PC-3 (cell line): ENCODE measurements at regions not wholly inside any gene's neighbourhood (a gene's known extent, or its start where the extent isn't known, plus 50 kb on each side); places are given as distances from the start of the nearest gene placed in this dataset.
"Not testable (repeated sequence)": the region's sequence is repeated elsewhere in the genome, so short reads cannot be mapped to it uniquely, and the experiment has no call there.

ENCODE experiments used
- ATAC-seq: fragments of 200-7000 bp; cut with Tn5 transposase; 2 replicates; pipeline ENCODE4 v1.9.1; 2020; ENCODE audit warnings: mild to moderate bottlenecking, moderate library complexity
- BruUV-seq: library from RNA; stranded (reverse); fragments of 400-500 nt; replicated peaks from 2 replicates; lab custom pipeline; 2021; lab: Mats Ljungman, UMichigan
- CTCF ChIA-PET: fragments of 300-600 bp; sonication (Branson Sonifier 250); formaldehyde crosslinking; loops from one replicate; lab custom pipeline; 2022; ENCODE audit warnings: antibody characterized with exemption; lab: Charles Lee
- POLR2A ChIA-PET: fragments of 300-600 bp; sonication (Branson Sonifier 250); formaldehyde crosslinking; loops from one replicate; lab custom pipeline; 2022; ENCODE audit warnings: antibody characterized with exemption; ENCODE audit not compliant: unreplicated experiment; lab: Charles Lee
- DNase-seq: peaks from one replicate; pipeline ENCODE4 v3.0.0-alpha.2; 2015
- H2AFZ ChIP-seq: fragments of 300-600 bp; sonication (generic); 2 replicates; pipeline ENCODE4 v1.6.0; 2016; ENCODE audit warnings: antibody characterized with exemption, low read length
- H3F3A ChIP-seq: fragments of 300-600 bp; sonication (generic); one replicate; pipeline ENCODE4 v1.6.0; 2017; ENCODE audit warnings: antibody characterized with exemption, low read length, control low read depth, mild to moderate bottlenecking; ENCODE audit not compliant: unreplicated experiment
- H3K27ac ChIP-seq: fragments of 300-600 bp; sonication (generic); 2 replicates; pipeline ENCODE4 v1.5.1; 2016; ENCODE audit warnings: mild to moderate bottlenecking, low read length
- H3K27me3 ChIP-seq: fragments of 300-600 bp; sonication (generic); 2 replicates; pipeline ENCODE4 v1.6.1; 2016; ENCODE audit warnings: low read length, mixed read lengths
- H3K36me3 ChIP-seq: fragments of 300-600 bp; sonication (generic); 2 replicates; pipeline ENCODE4 v1.6.1; 2016; ENCODE audit warnings: low read depth, mixed run types, low read length, mixed read lengths
- H3K4me1 ChIP-seq: fragments of 300-600 bp; sonication (generic); 2 replicates; pipeline ENCODE4 v1.5.1; 2016; ENCODE audit warnings: low read length; ENCODE audit not compliant: insufficient read depth
- H3K4me2 ChIP-seq: fragments of 300-600 bp; sonication (generic); 2 replicates; pipeline ENCODE4 v1.6.0; 2016; ENCODE audit warnings: low read length
- H3K4me3 ChIP-seq: fragments of 300-600 bp; sonication (generic); 2 replicates; pipeline ENCODE4 v1.5.1; 2016; ENCODE audit warnings: mild to moderate bottlenecking, low read length, mixed read lengths
- H3K79me2 ChIP-seq: fragments of 300-600 bp; sonication (generic); 2 replicates; pipeline ENCODE4 v1.6.1; 2017; ENCODE audit warnings: low read length, mixed read lengths
- H3K9ac ChIP-seq: fragments of 300-600 bp; sonication (generic); 2 replicates; pipeline ENCODE4 v1.6.0; 2016; ENCODE audit warnings: mild to moderate bottlenecking, low read length
- H3K9me2 ChIP-seq: fragments of 300-600 bp; sonication (generic); replicated peaks from 2 replicates; pipeline ENCODE4 v1.6.1; 2016; ENCODE audit warnings: mixed run types, low read length, mixed read lengths
- H3K9me3 ChIP-seq: fragments of 300-600 bp; sonication (generic); 2 replicates; pipeline ENCODE4 v1.6.1; 2016; ENCODE audit warnings: low read length, mixed read lengths
- H4K20me1 ChIP-seq: fragments of 300-600 bp; sonication (generic); 2 replicates; pipeline ENCODE4 v1.6.1; 2016; ENCODE audit warnings: low read length, mixed read lengths
- CTCF ChIP-seq: fragments of 300-600 bp; sonication (generic); conservative IDR thresholded peaks from 2 replicates; pipeline ENCODE4 v1.5.1; 2017; ENCODE audit warnings: antibody characterized with exemption, low read depth, mild to moderate bottlenecking, low read length
- EZH2 ChIP-seq: fragments of 300-600 bp; sonication (generic); IDR thresholded peaks from one replicate; pipeline ENCODE4 v1.6.1; 2017; ENCODE audit warnings: antibody characterized with exemption, mild to moderate bottlenecking, low read length; ENCODE audit not compliant: unreplicated experiment
- EZH2phosphoT487 ChIP-seq: fragments of 300-600 bp; sonication (generic); IDR thresholded peaks from 2 replicates; pipeline ENCODE4 v1.6.1; 2018; ENCODE audit warnings: mild to moderate bottlenecking, antibody characterized with exemption, low read length, borderline replicate concordance
- intact Hi-C: fragments of 100-400 bp; cut with micrococcal nuclease; formaldehyde crosslinking; loops from 2 replicates; pipeline ENCODE4 v1.9.0; 2023

- H3K9me2 ChIP-seq, H3F3A ChIP-seq, H3K27ac ChIP-seq, H3K36me3 ChIP-seq, H4K20me1 ChIP-seq, BruUV-seq, H3K27me3 ChIP-seq, H2AFZ ChIP-seq, H3K9ac ChIP-seq, H3K4me2 ChIP-seq, DNase-seq, POLR2A ChIA-PET, H3K9me3 ChIP-seq, intact Hi-C loops, CTCF ChIA-PET, H3K4me1 ChIP-seq, ATAC-seq, H3K4me3 ChIP-seq, H3K79me2 ChIP-seq: not testable (repeated sequence)
Measured at GRCh38 chr12:23389315-23389714, 560.2 kb downstream of the SOX5 start.

GRCh38 chr12:23399402-23399933 lies 550.0 kb downstream of the SOX5 start:
- no peaks in the 10 kb centered on the region for H3F3A ChIP-seq
- H2AFZ ChIP-seq = no peak overlapping the region
- H3K4me2 ChIP-seq = no peak overlapping the region
- CTCF ChIA-PET = no interaction called here
- H3K4me1 ChIP-seq = no peaks in the 10 kb centered on the region
- POLR2A ChIA-PET = no interaction called here
- no peaks in the 10 kb centered on the region for H4K20me1 ChIP-seq
- H3K9me2 ChIP-seq = no peaks in the 10 kb centered on the region
- intact Hi-C loops = no loop called here
- TF ChIP-seq EZH2 (no peak), CTCF (no peak), EZH2phosphoT487 (no peak)
- H3K9me3 ChIP-seq = no peaks in the 10 kb centered on the region
- no peak overlapping the region for H3K4me3 ChIP-seq
- no peaks in the 10 kb centered on the region for H3K27me3 ChIP-seq
- DNase-seq = no peak
- ATAC-seq = no peak
- BruUV-seq = no TSS peak
- H3K27ac ChIP-seq = no peak overlapping the region
- H3K9ac ChIP-seq = no peak overlapping the region
- no peaks in the 10 kb centered on the region for H3K36me3 ChIP-seq
- no peaks in the 10 kb centered on the region for H3K79me2 ChIP-seq

GRCh38 chr12:23415180-23415579 lies 534.3 kb downstream of the SOX5 start:
- ChIA-PET POLR2A (no interaction called here), CTCF (no interaction called here)
- no peak for DNase-seq
- Histone ChIP-seq H3F3A (no peaks in the 10 kb centered on the region), H3K27ac (no peak overlapping the region), H3K4me2 (no peak overlapping the region), H3K27me3 (no peaks in the 10 kb centered on the region), H4K20me1 (no peaks in the 10 kb centered on the region), H3K9me2 (no peaks in the 10 kb centered on the region), H3K4me1 (no peaks in the 10 kb centered on the region), H3K9me3 (no peaks in the 10 kb centered on the region), H2AFZ (no peak overlapping the region), H3K36me3 (no peaks in the 10 kb centered on the region), H3K4me3 (no peak overlapping the region), H3K79me2 (no peaks in the 10 kb centered on the region), H3K9ac (no peak overlapping the region)
- intact Hi-C loops = no loop called here
- TF ChIP-seq EZH2 = no peak
- no peak for TF ChIP-seq EZH2phosphoT487
- TF ChIP-seq CTCF = no peak
- no peak for ATAC-seq
- no TSS peak for BruUV-seq
